CD4-positive, CD25-positive, alpha-beta regulatory T cell (primary cell): ENCODE measurements at regions not wholly inside any gene's neighbourhood (a gene's known extent, or its start where the extent isn't known, plus 50 kb on each side); places are given as distances from the start of the nearest gene placed in this dataset.
"Not testable (repeated sequence)": the region's sequence is repeated elsewhere in the genome, so short reads cannot be mapped to it uniquely, and the experiment has no call there.

Experiments
- ATAC-seq, 2 donors: fragments of 150-1000 bp; cut with Tn5 transposase; one replicate each; pipeline ENCODE4 v1.10.0; 2021; ENCODE audit warnings: low read depth in 2 of 2, moderate number of reproducible peaks in 2 of 2, moderate library complexity in 1 of 2
- DNase-seq, 3 donors: peaks; one replicate each; pipeline versions ENCODE4 v3.0.0 to v3.0.0-alpha.2; 2012 to 2022; ENCODE audit warnings: mixed read lengths in 1 of 3
- H3K27ac ChIP-seq: one replicate; pipeline ENCODE4 v1.7.0; 2013; ENCODE audit warnings: mild to moderate bottlenecking, low read length; ENCODE audit not compliant: insufficient read depth, poor library complexity, severe bottlenecking
- H3K27me3 ChIP-seq: one replicate; pipeline ENCODE4 v1.7.0; 2013; ENCODE audit warnings: low read length; ENCODE audit not compliant: control insufficient read depth, insufficient read depth
- H3K36me3 ChIP-seq: one replicate; pipeline ENCODE4 v1.7.0; 2013; ENCODE audit warnings: mild to moderate bottlenecking, low read length, moderate library complexity; ENCODE audit not compliant: control insufficient read depth, insufficient read depth
- H3K4me1 ChIP-seq: 2 replicates; pipeline ENCODE4 v1.7.0; 2013; ENCODE audit warnings: mild to moderate bottlenecking, low read length; ENCODE audit not compliant: insufficient read depth, control insufficient read depth, poor library complexity, severe bottlenecking
- H3K4me3 ChIP-seq: one replicate; pipeline ENCODE4 v1.7.0; 2013; ENCODE audit warnings: low read depth, mild to moderate bottlenecking, low read length, moderate library complexity
- H3K9me3 ChIP-seq, 2 experiments: 1 replicate in 1 of 2; 2 replicates in 1 of 2; pipeline ENCODE4 v1.7.0; 2013; ENCODE audit warnings: low read length in 2 of 2, mild to moderate bottlenecking in 1 of 2, moderate library complexity in 1 of 2; ENCODE audit not compliant: control insufficient read depth in 2 of 2
- H3K27ac Mint-ChIP-seq, 3 donors: one replicate each; pipeline ENCODE4 v1.8.0; 2020 to 2022; ENCODE audit warnings: mild to moderate bottlenecking in 3 of 3, mixed read lengths in 3 of 3, moderate library complexity in 2 of 3
- H3K27me3 Mint-ChIP-seq: one replicate; pipeline ENCODE4 v1.8.0; 2022; ENCODE audit warnings: mild to moderate bottlenecking, mixed read lengths
- H3K36me3 Mint-ChIP-seq: one replicate; pipeline ENCODE4 v1.8.0; 2020; ENCODE audit warnings: mixed read lengths
- H3K4me1 Mint-ChIP-seq, 4 donors: one replicate each; pipeline ENCODE4 v1.8.0; 2020 to 2022; ENCODE audit warnings: mixed read lengths in 4 of 4, mild to moderate bottlenecking in 1 of 4
- H3K4me3 Mint-ChIP-seq, 4 donors: one replicate each; pipeline ENCODE4 v1.8.0; 2020 to 2022; ENCODE audit warnings: mild to moderate bottlenecking in 4 of 4, mixed read lengths in 4 of 4, moderate library complexity in 3 of 4
- H3K9me3 Mint-ChIP-seq, 7 donors: one replicate each; pipeline ENCODE4 v1.8.0; 2020 to 2022; ENCODE audit warnings: mixed read lengths in 7 of 7, mild to moderate bottlenecking in 3 of 7, moderate library complexity in 2 of 7

DNA sequence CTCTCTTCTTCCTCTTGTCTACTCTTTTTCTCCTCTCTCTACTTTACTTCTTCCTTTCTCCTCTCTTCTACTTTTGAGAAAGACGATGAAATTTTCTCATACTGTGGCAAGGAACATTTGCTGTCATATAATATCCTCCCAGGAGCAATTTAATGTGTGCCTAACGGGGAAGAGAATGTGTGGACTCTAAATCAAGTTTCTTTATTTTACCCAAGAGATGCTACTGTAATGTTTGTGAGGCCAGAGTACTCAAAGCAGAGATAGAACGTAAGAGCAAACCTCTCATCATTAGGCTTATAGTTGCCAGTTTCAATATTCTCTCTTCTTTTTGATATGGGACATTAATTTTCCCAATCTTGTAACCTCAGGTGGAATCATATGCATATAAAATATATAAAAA lies 801.4 kb downstream of the BCKDHB start:
- no peak for DNase-seq
- Mint-ChIP-seq H3K4me3 (no peak overlapping the region), H3K4me1 (no peaks in the 10 kb centered on the region), H3K36me3 (no peaks in the 10 kb centered on the region), H3K27me3 (no peaks in the 10 kb centered on the region), H3K27ac (no peak overlapping the region), H3K9me3 (peaks cover 0 to 6% (median 3%) of the 10 kb centered on the region in 7 donors)
- Histone ChIP-seq H3K9me3 (no peaks in the 10 kb centered on the region), H3K4me1 (no peaks in the 10 kb centered on the region), H3K36me3 (no peaks in the 10 kb centered on the region), H3K27me3 (no peaks in the 10 kb centered on the region), H3K27ac (no peak overlapping the region), H3K4me3 (no peak overlapping the region)
- no peak for ATAC-seq

DNA sequence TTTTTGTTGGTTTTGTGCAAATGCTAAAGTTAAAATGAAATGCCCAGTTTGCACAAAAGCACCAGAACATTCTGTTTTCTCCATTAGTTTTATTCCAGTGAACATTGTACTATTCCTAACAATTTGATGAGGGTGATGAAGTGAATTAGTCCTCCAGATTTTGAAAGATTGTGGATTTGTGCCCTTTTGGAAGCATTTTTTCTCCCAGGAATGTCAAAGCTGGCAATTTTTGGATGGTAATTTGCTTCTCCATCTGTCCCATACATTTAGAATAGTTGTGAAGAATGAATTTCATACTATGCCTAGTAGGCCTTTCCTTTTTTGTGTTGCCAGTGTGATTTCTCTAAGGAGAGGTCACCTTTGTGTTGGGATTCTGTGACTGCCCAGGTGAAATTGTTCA lies 797.2 kb downstream of the BCKDHB start:
- Mint-ChIP-seq H3K36me3 (no peaks in the 10 kb centered on the region), H3K9me3 (peaks cover 0 to 14% (median 8%) of the 10 kb centered on the region in 7 donors), H3K4me1 (no peaks in the 10 kb centered on the region), H3K4me3 (no peak overlapping the region), H3K27me3 (no peaks in the 10 kb centered on the region), H3K27ac (no peak overlapping the region)
- no peaks in the 10 kb centered on the region for H3K36me3 ChIP-seq
- H3K27ac ChIP-seq = no peak overlapping the region
- H3K4me1 ChIP-seq = no peaks in the 10 kb centered on the region
- no peaks in the 10 kb centered on the region for H3K27me3 ChIP-seq
- DNase-seq (no peak), ATAC-seq (no peak)
- H3K9me3 ChIP-seq = peaks cover 0 to 8% of the 10 kb centered on the region in 2 experiments
- H3K4me3 ChIP-seq = no peak overlapping the region

DNA sequence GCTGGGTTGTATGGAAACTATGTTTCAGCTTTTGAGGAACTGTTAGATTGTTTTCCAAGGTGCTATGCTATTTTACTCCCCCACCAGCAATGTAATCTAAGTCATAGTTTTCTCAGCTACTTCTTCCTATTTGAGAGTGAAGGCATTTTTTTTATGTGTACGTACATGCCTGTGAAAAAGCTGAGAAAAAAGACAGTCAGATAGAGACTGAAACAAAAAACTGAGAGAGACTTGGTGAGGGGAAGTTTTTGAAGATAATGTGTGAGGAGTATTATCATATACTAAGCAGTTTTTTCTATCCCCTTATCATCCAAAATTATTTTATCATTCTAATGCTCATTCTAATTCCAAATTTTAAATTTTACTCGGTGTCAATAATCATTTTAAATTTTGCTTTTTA lies 780.0 kb downstream of the BCKDHB start:
- no peaks in the 10 kb centered on the region for H3K4me1 Mint-ChIP-seq
- no peaks in the 10 kb centered on the region for H3K27me3 Mint-ChIP-seq
- H3K27me3 ChIP-seq = no peaks in the 10 kb centered on the region
- no peak overlapping the region for H3K4me3 Mint-ChIP-seq
- DNase-seq = no peak
- H3K36me3 ChIP-seq = no peaks in the 10 kb centered on the region
- no peaks in the 10 kb centered on the region for H3K36me3 Mint-ChIP-seq
- H3K27ac ChIP-seq = no peak overlapping the region
- ATAC-seq = no peak
- H3K9me3 Mint-ChIP-seq = peaks cover 0 to 7% (median 2%) of the 10 kb centered on the region in 7 donors
- no peaks in the 10 kb centered on the region for H3K4me1 ChIP-seq
- H3K4me3 ChIP-seq = no peak overlapping the region
- H3K27ac Mint-ChIP-seq = no peak overlapping the region
- H3K9me3 ChIP-seq = no peaks in the 10 kb centered on the region

DNA sequence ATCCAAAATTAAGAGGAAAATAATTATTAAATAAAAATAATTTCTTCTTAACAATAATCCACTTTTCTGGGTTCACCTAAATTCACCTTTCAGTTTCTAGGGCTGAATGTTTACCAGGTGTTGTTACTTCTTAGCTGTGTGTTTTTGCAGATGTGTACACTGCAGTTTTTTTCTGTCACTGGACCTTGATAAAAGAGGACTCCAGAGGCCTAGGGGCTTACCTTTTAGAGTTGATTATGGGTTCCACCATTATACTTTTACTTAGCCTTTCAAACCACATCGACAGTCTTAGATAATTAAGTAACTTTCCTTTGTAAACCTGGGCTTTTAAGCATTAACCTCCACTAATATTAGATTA lies 766.5 kb downstream of the BCKDHB start:
- Histone ChIP-seq H3K9me3 (peaks cover 0 to 2% of the 10 kb centered on the region in 2 experiments), H3K36me3 (no peaks in the 10 kb centered on the region), H3K4me3 (no peak overlapping the region), H3K4me1 (no peaks in the 10 kb centered on the region), H3K27ac (no peak overlapping the region), H3K27me3 (no peaks in the 10 kb centered on the region)
- no peaks in the 10 kb centered on the region for H3K4me1 Mint-ChIP-seq
- no peaks in the 10 kb centered on the region for H3K27me3 Mint-ChIP-seq
- H3K9me3 Mint-ChIP-seq = peaks cover 0 to 18% (median 6%) of the 10 kb centered on the region in 7 donors
- DNase-seq = no peak
- H3K4me3 Mint-ChIP-seq = no peak overlapping the region
- H3K27ac Mint-ChIP-seq = no peak overlapping the region
- no peak for ATAC-seq
- H3K36me3 Mint-ChIP-seq = no peaks in the 10 kb centered on the region

DNA sequence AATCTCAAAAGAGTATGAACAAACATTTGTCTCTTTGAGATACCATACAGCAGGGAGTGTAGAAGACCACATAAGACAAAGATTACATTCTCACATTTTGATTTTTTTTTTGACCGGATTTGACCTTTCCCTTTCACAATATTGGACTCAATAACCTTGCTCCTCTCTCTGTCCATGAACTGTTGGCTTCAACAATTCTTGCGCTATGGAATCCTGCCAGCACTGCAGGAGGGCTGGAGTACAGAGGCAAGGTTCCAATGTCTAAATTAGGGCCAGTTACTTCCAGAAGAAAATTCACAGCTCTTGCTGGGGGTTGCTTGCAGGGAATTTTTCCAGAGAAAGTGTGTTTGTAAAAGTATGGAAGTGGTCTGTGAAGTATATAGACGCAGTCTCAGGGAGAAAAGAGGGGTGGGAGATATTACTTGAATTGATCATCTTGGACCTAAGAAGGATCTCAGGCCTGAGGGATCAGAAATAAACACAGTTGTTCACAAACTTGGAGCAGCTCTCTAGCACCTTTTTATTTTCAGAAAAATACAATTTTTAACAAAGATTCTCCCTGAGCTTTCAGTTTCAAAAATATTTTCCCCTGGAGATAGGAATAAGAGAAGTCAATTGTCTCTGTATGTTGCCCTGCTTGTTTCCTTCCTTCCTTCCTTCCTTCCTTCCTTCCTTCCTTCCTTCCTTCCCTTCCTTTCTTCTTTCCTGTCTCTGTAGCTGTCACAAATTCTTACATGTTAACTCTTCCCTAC lies 765.9 kb downstream of the BCKDHB start:
- H3K36me3 ChIP-seq = no peaks in the 10 kb centered on the region
- H3K9me3 ChIP-seq = peaks cover 0 to 2% of the 10 kb centered on the region in 2 experiments
- no peaks in the 10 kb centered on the region for H3K4me1 ChIP-seq
- no peaks in the 10 kb centered on the region for H3K36me3 Mint-ChIP-seq
- ATAC-seq (no peak), DNase-seq (no peak)
- no peak overlapping the region for H3K27ac ChIP-seq
- H3K4me1 Mint-ChIP-seq = no peaks in the 10 kb centered on the region
- no peaks in the 10 kb centered on the region for H3K27me3 ChIP-seq
- H3K4me3 ChIP-seq = no peak overlapping the region
- H3K9me3 Mint-ChIP-seq = peaks cover 0 to 18% (median 5%) of the 10 kb centered on the region in 7 donors
- H3K27me3 Mint-ChIP-seq = no peaks in the 10 kb centered on the region
- H3K4me3 Mint-ChIP-seq = no peak overlapping the region
- H3K27ac Mint-ChIP-seq = no peak overlapping the region

DNA sequence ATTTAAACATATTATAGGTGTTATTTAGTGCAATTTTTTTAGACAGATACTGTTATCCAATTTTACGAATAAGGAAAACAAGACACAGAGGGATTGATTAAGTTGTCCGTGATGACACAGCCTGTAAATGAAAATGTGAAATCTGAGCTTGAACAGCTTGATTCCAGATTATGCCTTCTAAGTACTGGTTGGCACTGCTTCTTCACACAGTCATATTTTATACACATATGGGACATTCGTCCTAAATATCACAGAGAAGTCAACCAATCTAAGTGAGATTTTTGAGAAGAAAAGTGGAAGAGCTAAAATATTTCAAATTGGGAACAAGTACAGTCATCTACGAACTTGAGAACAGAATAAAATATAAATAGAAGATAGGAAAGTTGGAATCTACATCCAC lies 756.3 kb downstream of the BCKDHB start:
- Mint-ChIP-seq H3K9me3 (peaks cover 0 to 10% (median 2%) of the 10 kb centered on the region in 7 donors), H3K27ac (no peak overlapping the region), H3K27me3 (no peaks in the 10 kb centered on the region), H3K4me1 (no peaks in the 10 kb centered on the region), H3K4me3 (no peak overlapping the region), H3K36me3 (no peaks in the 10 kb centered on the region)
- ATAC-seq = no peak
- no peak overlapping the region for H3K27ac ChIP-seq
- no peaks in the 10 kb centered on the region for H3K4me1 ChIP-seq
- H3K36me3 ChIP-seq = no peaks in the 10 kb centered on the region
- no peaks in the 10 kb centered on the region for H3K27me3 ChIP-seq
- no peak for DNase-seq
- H3K4me3 ChIP-seq = no peak overlapping the region
- H3K9me3 ChIP-seq = no peaks in the 10 kb centered on the region

DNA sequence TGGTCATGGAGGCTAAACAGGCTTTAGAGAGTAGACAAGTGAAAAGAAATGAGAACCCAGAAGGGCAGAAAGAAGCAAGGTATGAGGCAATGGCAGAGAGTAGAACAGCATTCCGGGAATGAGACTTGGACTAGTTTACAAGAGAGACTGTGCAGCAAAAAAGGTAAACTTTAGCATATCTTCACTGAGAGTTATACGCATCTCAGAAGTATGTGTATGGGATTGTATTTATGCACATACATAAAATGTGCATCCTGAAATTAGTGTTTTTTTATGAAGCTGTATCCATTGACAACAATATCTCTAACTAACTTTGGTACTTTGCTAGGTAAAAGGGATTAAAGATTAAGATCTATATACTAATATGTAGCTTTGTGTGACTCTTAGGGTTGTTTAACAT lies 753.6 kb downstream of the BCKDHB start:
- H3K4me3 ChIP-seq = no peak overlapping the region
- Mint-ChIP-seq H3K4me1 (no peaks in the 10 kb centered on the region), H3K36me3 (no peaks in the 10 kb centered on the region), H3K4me3 (no peak overlapping the region), H3K27me3 (no peaks in the 10 kb centered on the region), H3K27ac (no peak overlapping the region), H3K9me3 (peaks cover 2 to 12% (median 6%) of the 10 kb centered on the region in 7 donors)
- ATAC-seq (no peak), DNase-seq (no peak)
- H3K4me1 ChIP-seq = no peaks in the 10 kb centered on the region
- H3K9me3 ChIP-seq = no peaks in the 10 kb centered on the region
- no peaks in the 10 kb centered on the region for H3K27me3 ChIP-seq
- no peaks in the 10 kb centered on the region for H3K36me3 ChIP-seq
- H3K27ac ChIP-seq = no peak overlapping the region

DNA sequence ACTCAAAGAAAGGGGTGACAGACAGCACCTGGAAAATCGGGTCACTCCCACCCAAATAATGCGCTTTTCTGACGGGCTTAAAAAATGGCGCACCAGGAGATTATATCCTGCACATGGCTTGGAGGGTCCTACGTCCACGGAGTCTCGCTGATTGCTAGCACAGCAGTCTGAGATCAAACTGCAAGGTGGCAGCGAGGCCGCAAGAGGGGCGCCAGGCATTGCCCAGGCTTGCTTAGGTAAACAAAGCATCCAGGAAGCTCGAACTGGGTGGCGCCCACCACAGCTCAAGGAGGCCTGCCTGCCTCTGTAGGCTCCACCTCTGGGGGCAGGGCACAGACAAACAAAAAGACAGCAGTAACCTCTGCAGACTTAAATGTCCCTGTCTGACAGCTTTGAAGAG lies 741.5 kb downstream of the BCKDHB start:
- H3K4me3 ChIP-seq, H3K27me3 ChIP-seq, H3K27me3 Mint-ChIP-seq, H3K36me3 ChIP-seq, H3K27ac Mint-ChIP-seq, H3K27ac ChIP-seq, H3K4me1 ChIP-seq, DNase-seq, H3K4me3 Mint-ChIP-seq, H3K4me1 Mint-ChIP-seq, H3K9me3 ChIP-seq, H3K36me3 Mint-ChIP-seq, ATAC-seq: not testable (repeated sequence)
- peaks cover 0 to 31% (median 15%) of the 10 kb centered on the region in 7 donors for H3K9me3 Mint-ChIP-seq
